K562 (cell line): ENCODE measurements at regions not wholly inside any gene's neighbourhood (a gene's known extent, or its start where the extent isn't known, plus 50 kb on each side); places are given as distances from the start of the nearest gene placed in this dataset.

Experiments
- ATAC-seq: fragments of 200-7000 bp; cut with Tn5 transposase; 3 replicates; pipeline ENCODE4 v1.9.1; 2020; ENCODE audit warnings: moderate library complexity
- BruUV-seq: library from RNA; stranded (reverse); fragments of 400-500 nt; replicated peaks from 2 replicates; lab custom pipeline; 2021; lab: Mats Ljungman, UMichigan
- CTCF ChIA-PET: fragments of 300-600 bp; formaldehyde crosslinking; extraction: SDS; loops from one replicate; lab custom pipeline; 2021; ENCODE audit warnings: low intra/inter-chr PET ratio; lab: Yijun Ruan, JAX
- POLR2A ChIA-PET: fragments of 300-600, 350-650 bp; sonication (Branson Sonifier 250); formaldehyde crosslinking; extraction: SDS; loops from one replicate; lab custom pipeline; 2021; ENCODE audit warnings: antibody characterized with exemption, inconsistent platforms; lab: Yijun Ruan, JAX
- DNase-seq, 4 experiments: peaks; one replicate each; pipeline versions ENCODE4 v3.0.0 to v3.0.0-alpha.2; 2011 to 2018; ENCODE audit warnings: low spot score in 3 of 4, mixed read lengths in 3 of 4; ENCODE audit errors: extremely low read depth in 1 of 4
- FAIRE-seq: peaks from 2 replicates; lab custom pipeline; 2011; peaks lifted over from hg19 to GRCh38; lab: Jason Lieb, UNC
- H2AFZ ChIP-seq: 2 replicates; pipeline ENCODE4 v1.6.0; 2011; ENCODE audit warnings: low read depth, low read length, control low read depth, inconsistent platforms
- H3K27ac ChIP-seq: fragments of 200-600 bp; 3 replicates; pipeline ENCODE4 v1.8.0; 2011; ENCODE audit warnings: low read depth, mild to moderate bottlenecking, control low read depth, inconsistent platforms, low read length, moderate library complexity, mixed read lengths; ENCODE audit errors: extremely low read depth
- H3K27me3 ChIP-seq, 2 experiments: fragments of 300-600 bp in 1 of 2; 2 replicates in 1 of 2; 3 replicates in 1 of 2; pipeline versions ENCODE4 v1.6.0 to v1.8.0; 2011; ENCODE audit warnings: inconsistent platforms in 2 of 2, low read length in 2 of 2, mild to moderate bottlenecking in 1 of 2, mixed read lengths in 1 of 2, moderate library complexity in 1 of 2; ENCODE audit not compliant: control insufficient read depth in 2 of 2, insufficient read depth in 2 of 2
- H3K36me3 ChIP-seq: fragments of 300-600 bp; 3 replicates; pipeline ENCODE4 v1.8.0; 2011; ENCODE audit warnings: mild to moderate bottlenecking, low read length, inconsistent platforms; ENCODE audit not compliant: control insufficient read depth, insufficient read depth
- H3K4me1 ChIP-seq, 2 experiments: fragments of 200-600 bp in 1 of 2; replicated peaks in 1 of 2; 2 replicates in 1 of 2; 3 replicates in 1 of 2; pipeline versions ENCODE4 v1.5.1 to v1.8.0; 2011; ENCODE audit warnings: inconsistent platforms in 2 of 2, low read length in 2 of 2, mild to moderate bottlenecking in 1 of 2, mixed read lengths in 1 of 2, moderate library complexity in 1 of 2; ENCODE audit not compliant: control insufficient read depth in 2 of 2, insufficient read depth in 2 of 2
- H3K4me2 ChIP-seq: 2 replicates; pipeline ENCODE4 v1.6.1; 2011; ENCODE audit warnings: low read length, control low read depth, inconsistent platforms, mixed read lengths; ENCODE audit not compliant: insufficient read depth
- H3K4me3 ChIP-seq: fragments of 200-600 bp; sonication (generic), shearing (Covaris generic); 2 replicates; pipeline ENCODE4 v1.5.1; 2016; ENCODE audit warnings: control low read depth, inconsistent platforms
- H3K79me2 ChIP-seq: fragments of 200-600 bp; 3 replicates; pipeline ENCODE4 v1.8.0; 2011; ENCODE audit warnings: low read length, inconsistent platforms; ENCODE audit not compliant: control insufficient read depth, insufficient read depth
- H3K9ac ChIP-seq, 2 experiments: 2 replicates each; pipeline versions ENCODE4 v1.6.0 to v1.6.1; 2011; ENCODE audit warnings: low read depth in 2 of 2, low read length in 2 of 2, control low read depth in 1 of 2, inconsistent platforms in 1 of 2, mild to moderate bottlenecking in 1 of 2, mixed read lengths in 1 of 2; ENCODE audit not compliant: insufficient read depth in 1 of 2
- H3K9me1 ChIP-seq: one replicate; pipeline ENCODE4 v1.6.0; 2011; ENCODE audit warnings: inconsistent platforms, mild to moderate bottlenecking, low read length, moderate library complexity; ENCODE audit not compliant: control insufficient read depth, insufficient read depth
- H3K9me3 ChIP-seq: replicated peaks from 2 replicates; pipeline ENCODE4 v1.5.1; 2011; ENCODE audit warnings: low read depth, low read length, inconsistent platforms; ENCODE audit not compliant: control insufficient read depth, insufficient read depth
- H4K20me1 ChIP-seq: replicated peaks from 2 replicates; pipeline ENCODE4 v1.6.1; 2011; ENCODE audit warnings: low read length, inconsistent platforms, mixed read lengths; ENCODE audit not compliant: control insufficient read depth, insufficient read depth
- CBX2 ChIP-seq: fragments of 200-600 bp; sonication (generic); IDR thresholded peaks from one replicate; pipeline ENCODE4 v1.6.1; 2012; ENCODE audit warnings: mild to moderate bottlenecking, low read length, inconsistent platforms; ENCODE audit not compliant: insufficient read depth, poor library complexity, severe bottlenecking
- CSDE1 ChIP-seq, 2 experiments: fragments of 450-650 bp; IDR thresholded peaks; 2 replicates each; pipeline ENCODE4 v1.6.1; 2016; ENCODE audit warnings: mild to moderate bottlenecking in 1 of 2
- GABPA ChIP-seq: fragments of 200-800 bp; sonication (Bioruptor generic); conservative IDR thresholded peaks from 2 replicates; pipeline ENCODE4 v1.6.1; 2016; ENCODE audit warnings: low read depth, missing genetic modification characterization, missing compliant biosample characterization
- GABPB1 ChIP-seq: sonication (generic); formaldehyde crosslinking; IDR thresholded peaks from 2 replicates; pipeline ENCODE4 v1.8.0; 2022; ENCODE audit warnings: mild to moderate bottlenecking, missing genetic modification reagents
- IFI16 ChIP-seq: fragments of 250-450 bp; sonication (Bioruptor Pico); IDR thresholded peaks from 2 replicates; pipeline ENCODE4 v2.1.2; 2022; ENCODE audit warnings: mild to moderate bottlenecking, inconsistent platforms
- NFIC ChIP-seq: fragments of 450-650 bp; IDR thresholded peaks from 2 replicates; pipeline ENCODE4 v1.6.1; 2017; ENCODE audit warnings: mild to moderate bottlenecking, inconsistent platforms
- PRMT5 ChIP-seq: sonication (generic); formaldehyde crosslinking; IDR thresholded peaks from 2 replicates; pipeline ENCODE4 v1.5.0; 2020; ENCODE audit warnings: missing genetic modification reagents
- SUPT5H ChIP-seq: fragments of 450-650 bp; IDR thresholded peaks from 2 replicates; pipeline ENCODE4 v1.6.1; 2016
- WGBS: fragments of 100-300 bp; shearing (Covaris generic); methylation state at CpG from one replicate; pipeline ENCODE4 v1.1.6; 2016; ENCODE audit warnings: low coverage, mixed read lengths; ENCODE audit not compliant: insufficient coverage; ENCODE audit errors: missing lambda C conversion rate; 5-methylcytosine and 5-hydroxymethylcytosine counted together
- in situ Hi-C: fragments of 300-500 bp; cut with MboI; formaldehyde crosslinking; loops from 4 replicates; pipeline ENCODE4 v1.15.0; 2018; ENCODE audit warnings: inconsistent platforms, mixed read lengths
- intact Hi-C: fragments of 100-400 bp; cut with micrococcal nuclease; formaldehyde crosslinking; loops from 2 replicates; pipeline ENCODE4 v1.14.2; 2022
- TF ChIP-seq, protein P1 (sequence below): sonication (generic); formaldehyde crosslinking; IDR thresholded peaks from 2 replicates; pipeline ENCODE4 v1.5.0; 2020; ENCODE audit warnings: missing genetic modification reagents

DNA sequence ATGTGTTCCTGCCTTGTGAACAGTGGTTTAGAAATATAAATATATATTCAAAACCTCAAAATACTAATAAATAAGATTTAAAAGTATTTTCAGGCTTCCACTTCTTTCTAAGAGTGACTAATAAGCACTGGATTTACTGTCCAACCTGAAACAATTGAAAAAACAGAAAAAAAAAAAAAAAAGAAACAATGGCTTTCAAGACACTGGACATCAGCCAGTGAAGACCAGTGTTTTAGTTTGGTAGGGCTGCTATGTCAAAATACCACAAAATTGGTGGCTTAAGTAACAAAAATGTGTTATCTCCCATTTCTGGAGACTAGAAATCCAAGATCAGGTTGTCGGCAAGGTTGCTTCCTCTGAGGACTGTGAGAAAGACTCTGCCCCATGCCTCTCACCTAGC is 101.4 kb upstream of the PDE7B start:
- Histone ChIP-seq H3K27me3 (no peaks in the 10 kb centered on the region; a peak in 1 of 5 replicates), H3K4me1 (no peaks in the 10 kb centered on the region), H3K79me2 (no peaks in the 10 kb centered on the region), H3K27ac (no peak overlapping the region), H3K4me3 (no peak overlapping the region), H2AFZ (no peak overlapping the region), H3K36me3 (no peaks in the 10 kb centered on the region), H3K4me2 (no peak overlapping the region), H4K20me1 (no peaks in the 10 kb centered on the region), H3K9me3 (no peaks in the 10 kb centered on the region), H3K9ac (no peak overlapping the region), H3K9me1 (no peaks in the 10 kb centered on the region)
- DNase-seq (no peak), FAIRE-seq (no peak), ATAC-seq (no peak)
- ChIA-PET CTCF (no interaction called here), POLR2A (no interaction called here)
- no TSS peak for BruUV-seq
- intact Hi-C loops: loop anchor here (10.0 kb wide), 1 partner anchor 295 kb away; no protein-coding TSS in a partner anchor
- in situ Hi-C loops: no loop called here
- TF ChIP-seq GABPB1 (CRISPR knock-in tag): no peak
- TF ChIP-seq PRMT5: no peak
- TF ChIP-seq CSDE1 (IDR thresholded peaks at IDR 0.05): no peak
- TF ChIP-seq NFIC: no peak
- no peak for TF ChIP-seq CBX2
- TF ChIP-seq IFI16 (CRISPR knock-in tag): no peak
- TF ChIP-seq, protein P1, sequence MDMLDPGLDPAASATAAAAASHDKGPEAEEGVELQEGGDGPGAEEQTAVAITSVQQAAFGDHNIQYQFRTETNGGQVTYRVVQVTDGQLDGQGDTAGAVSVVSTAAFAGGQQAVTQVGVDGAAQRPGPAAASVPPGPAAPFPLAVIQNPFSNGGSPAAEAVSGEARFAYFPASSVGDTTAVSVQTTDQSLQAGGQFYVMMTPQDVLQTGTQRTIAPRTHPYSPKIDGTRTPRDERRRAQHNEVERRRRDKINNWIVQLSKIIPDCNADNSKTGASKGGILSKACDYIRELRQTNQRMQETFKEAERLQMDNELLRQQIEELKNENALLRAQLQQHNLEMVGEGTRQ (CRISPR knock-in tag): no peak
- 0% methylated on average over 1 of the region's 1 CpG for WGBS

DNA sequence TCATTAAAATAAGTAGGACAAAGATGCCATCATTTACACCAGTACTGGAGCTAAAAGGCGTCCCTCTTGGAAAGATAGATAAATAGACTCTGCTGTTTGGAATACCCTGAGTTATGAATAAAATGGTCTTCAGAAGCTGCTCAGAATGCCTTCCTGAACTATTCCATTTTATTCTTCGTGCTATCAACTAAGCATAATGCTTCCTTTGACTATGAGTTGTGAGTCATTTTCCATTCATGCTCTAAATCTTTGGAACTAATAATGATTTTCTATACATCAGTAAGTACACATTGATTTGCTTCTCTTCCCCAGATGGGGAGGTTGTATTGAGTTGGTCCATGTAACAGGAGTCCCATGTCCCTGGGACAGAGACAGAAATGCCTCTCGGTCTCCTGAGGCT is 98.3 kb upstream of the PDE7B start:
- ATAC-seq: no peak
- no TSS peak for BruUV-seq
- ChIA-PET CTCF (no interaction called here), POLR2A (no interaction called here)
- Histone ChIP-seq H3K36me3 (no peaks in the 10 kb centered on the region), H4K20me1 (no peaks in the 10 kb centered on the region), H3K9ac (no peak overlapping the region), H3K4me2 (no peak overlapping the region), H3K4me3 (no peak overlapping the region), H3K27ac (no peak overlapping the region), H3K9me3 (no peaks in the 10 kb centered on the region), H3K9me1 (no peaks in the 10 kb centered on the region), H3K27me3 (no peaks in the 10 kb centered on the region; a peak in 1 of 5 replicates), H3K4me1 (no peaks in the 10 kb centered on the region), H3K79me2 (no peaks in the 10 kb centered on the region), H2AFZ (no peak overlapping the region)
- 0% methylated on average over 3 of the region's 3 CpGs for WGBS
- DNase-seq: no peak
- intact Hi-C loops: loop anchor here (10.0 kb wide), 1 partner anchor 298 kb away; no protein-coding TSS in a partner anchor
- in situ Hi-C loops: no loop called here
- no peak for FAIRE-seq
- TF ChIP-seq SUPT5H (no peak), GABPA (tag) (no peak)
